ENCODE measurements at regions not wholly inside any gene's neighbourhood (a gene's known extent, or its start where the extent isn't known, plus 50 kb on each side); places are given as distances from the start of the nearest gene placed in this dataset.

GRCh38 chr15:101551696-101552591 is 62.4 kb upstream of the PCSK6 start:
- no peak for DNase-seq

GRCh38 chr15:101550124-101550523 is 60.6 kb upstream of the PCSK6 start:
- DNase-seq: no peak

- DNase-seq: no peak
Observed at GRCh38 chr15:101549647-101550046, 60.1 kb upstream of the PCSK6 start.

GRCh38 chr15:101547737-101548136 is 58.2 kb upstream of the PCSK6 start:
- DNase-seq: no peak

- DNase-seq: no peak
Observed at GRCh38 chr15:101545548-101546505, 56.3 kb upstream of the PCSK6 start.

GRCh38 chr15:101544613-101544945 is 55.1 kb upstream of the PCSK6 start:
- no peak for DNase-seq

GRCh38 chr15:101543926-101544612 is 54.6 kb upstream of the PCSK6 start:
- peak; percentile 47 for DNase-seq

GRCh38 chr15:101543431-101543830 is 53.9 kb upstream of the PCSK6 start:
- DNase-seq: no peak

GRCh38 chr15:101543026-101543390 is 53.5 kb upstream of the PCSK6 start:
- DNase-seq: no peak

GRCh38 chr15:101542306-101543025 is 53.0 kb upstream of the PCSK6 start:
- no peak for DNase-seq

GRCh38 chr15:101541501-101542292 is 52.2 kb upstream of the PCSK6 start:
- DNase-seq: no peak

GRCh38 chr15:101540480-101541239 is 51.2 kb upstream of the PCSK6 start:
- DNase-seq: no peak

GRCh38 chr15:101539930-101540329 is 50.4 kb upstream of the PCSK6 start:
- no peak for DNase-seq

- DNase-seq: no peak
Observed at GRCh38 chr15:101539492-101539891, 50.0 kb upstream of the PCSK6 start.

Measured in muscle of arm (tissue), 1 donor.